B cell (primary cell): ENCODE measurements at regions not wholly inside any gene's neighbourhood (a gene's known extent, or its start where the extent isn't known, plus 50 kb on each side); places are given as distances from the start of the nearest gene placed in this dataset.

Experiments
- ATAC-seq: fragments of 200-7000 bp; cut with Tn5 transposase; one replicate; pipeline ENCODE4 v1.10.0; 2021; ENCODE audit warnings: low read depth, mild to moderate bottlenecking, moderate number of reproducible peaks, moderate library complexity
- CTCF ChIA-PET: fragments of 350-600 bp; sonication (Branson Sonifier 250); formaldehyde crosslinking; loops from one replicate; lab custom pipeline; 2021; ENCODE audit warnings: antibody characterized with exemption, inconsistent platforms; lab: Charles Lee
- POLR2A ChIA-PET: fragments of 350-600 bp; sonication (Branson Sonifier 250); formaldehyde crosslinking; loops from one replicate; lab custom pipeline; 2021; ENCODE audit warnings: antibody characterized with exemption; lab: Charles Lee
- DNase-seq: peaks from one replicate; pipeline ENCODE4 v3.0.0; 2013
- H2AFZ ChIP-seq: 2 replicates; pipeline ENCODE4 v1.6.1; 2012; ENCODE audit warnings: mild to moderate bottlenecking, low read depth, low read length; ENCODE audit not compliant: insufficient read depth, poor library complexity, severe bottlenecking
- H3K27ac ChIP-seq, 2 donors: 1 replicate in 1 of 2; 2 replicates in 1 of 2; pipeline ENCODE4 v1.5.1; 2012 to 2013; ENCODE audit warnings: low read length in 2 of 2, mild to moderate bottlenecking in 2 of 2, moderate library complexity in 1 of 2
- H3K27me3 ChIP-seq, 4 experiments: fragments of 200-600 bp in 1 of 4; sonication (generic) in 1 of 4; replicated peaks in 1 of 4; 1 replicate in 2 of 4; 2 replicates in 2 of 4; pipeline versions ENCODE4 v1.6.1 to v1.7.0; 2013 to 2016; ENCODE audit warnings: low read length in 3 of 4, mild to moderate bottlenecking in 2 of 4, mixed read lengths in 1 of 4, moderate library complexity in 1 of 4; ENCODE audit not compliant: insufficient read depth in 4 of 4, control insufficient read depth in 3 of 4; ENCODE audit errors: control extremely low read depth in 1 of 4
- H3K36me3 ChIP-seq, 2 experiments: replicated peaks in 1 of 2; 1 replicate in 1 of 2; 2 replicates in 1 of 2; pipeline versions ENCODE4 v1.6.1 to v1.7.1; 2013; ENCODE audit warnings: low read length in 1 of 2; ENCODE audit not compliant: insufficient read depth in 2 of 2, control insufficient read depth in 1 of 2; ENCODE audit errors: control extremely low read depth in 1 of 2, extremely low read depth in 1 of 2
- H3K4me1 ChIP-seq, 2 donors: fragments of 200-600 bp in 1 of 2; sonication (generic) in 1 of 2; 1 replicate in 1 of 2; 2 replicates in 1 of 2; pipeline versions ENCODE4 v1.5.1 to v1.6.1; 2013 to 2017; ENCODE audit warnings: low read length in 2 of 2; ENCODE audit not compliant: control insufficient read depth in 2 of 2, insufficient read depth in 2 of 2
- H3K4me2 ChIP-seq: replicated peaks from 2 replicates; pipeline ENCODE3; 2012; ENCODE audit warnings: mild to moderate bottlenecking, low read depth, low read length; ENCODE audit not compliant: poor library complexity, severe bottlenecking
- H3K4me3 ChIP-seq, 5 experiments: fragments of 200-600 bp in 1 of 5; sonication (generic) in 1 of 5; 1 replicate in 3 of 5; 2 replicates in 2 of 5; pipeline versions ENCODE4 v1.5.1 to v1.7.0; 2011 to 2016; ENCODE audit warnings: low read length in 4 of 5, mild to moderate bottlenecking in 4 of 5, low read depth in 2 of 5, control low read depth in 1 of 5, moderate library complexity in 1 of 5; ENCODE audit not compliant: insufficient read depth in 1 of 5; ENCODE audit errors: control extremely low read depth in 1 of 5, extremely low read depth in 1 of 5
- H3K79me2 ChIP-seq: fragments of 200-600 bp; sonication (generic); one replicate; pipeline ENCODE4 v1.6.0; 2016; ENCODE audit warnings: low read length; ENCODE audit not compliant: control insufficient read depth, insufficient read depth
- H3K9ac ChIP-seq: fragments of 200-600 bp; sonication (generic); 2 replicates; pipeline ENCODE4 v1.6.1; 2017; ENCODE audit warnings: mild to moderate bottlenecking, low read length, moderate library complexity
- H3K9me3 ChIP-seq, 3 donors: one replicate each; pipeline versions ENCODE4 v1.6.1 to v1.7.1; 2013; ENCODE audit warnings: low read length in 2 of 3; ENCODE audit not compliant: control insufficient read depth in 2 of 3, insufficient read depth in 1 of 3; ENCODE audit errors: control extremely low read depth in 1 of 3
- H4K20me1 ChIP-seq: 2 replicates; pipeline ENCODE4 v1.6.0; 2012; ENCODE audit warnings: mild to moderate bottlenecking, low read length; ENCODE audit not compliant: insufficient read depth, control insufficient read depth, poor library complexity, severe bottlenecking
- H3K27ac Mint-ChIP-seq: one replicate; pipeline ENCODE4 v1.8.0; 2021; ENCODE audit warnings: mixed read lengths
- H3K27me3 Mint-ChIP-seq: one replicate; pipeline ENCODE4 v1.8.0; 2021; ENCODE audit warnings: mixed read lengths
- H3K4me1 Mint-ChIP-seq: one replicate; pipeline ENCODE4 v1.8.0; 2021; ENCODE audit warnings: mixed read lengths
- H3K4me3 Mint-ChIP-seq: one replicate; pipeline ENCODE4 v1.8.0; 2021; ENCODE audit warnings: mixed read lengths
- H3K9me3 Mint-ChIP-seq: one replicate; pipeline ENCODE4 v1.8.0; 2022; ENCODE audit warnings: mixed read lengths; ENCODE audit not compliant: insufficient read depth
- CTCF ChIP-seq: fragments of 200-600 bp; IDR thresholded peaks from one replicate; pipeline ENCODE4 v1.8.0; 2022; ENCODE audit warnings: antibody characterized with exemption, mild to moderate bottlenecking
- EZH2 ChIP-seq: IDR thresholded peaks from 2 replicates; pipeline ENCODE4 v1.6.1; 2012; ENCODE audit warnings: borderline replicate concordance, low read depth, mild to moderate bottlenecking, moderate library complexity, low read length; ENCODE audit not compliant: insufficient read depth, poor library complexity, severe bottlenecking
- WGBS: methylation state at CpG from one replicate; pipeline ENCODE4 v1.1.5; 2013; ENCODE audit warnings: missing lambda C conversion rate; ENCODE audit not compliant: insufficient coverage; 5-methylcytosine and 5-hydroxymethylcytosine counted together
- intact Hi-C: fragments of 100-400 bp; cut with micrococcal nuclease; formaldehyde crosslinking; loops from one replicate; pipeline ENCODE4 v1.10.0; 2022

GRCh38 chr14:38135106-38135867 is 72.4 kb upstream of the SSTR1 start:
- no peak overlapping the region for H3K4me3 ChIP-seq
- Mint-ChIP-seq H3K4me3 (no peak overlapping the region), H3K27ac (no peak overlapping the region), H3K9me3 (peaks cover 6% of the 10 kb centered on the region), H3K4me1 (no peaks in the 10 kb centered on the region), H3K27me3 (no peaks in the 10 kb centered on the region)
- peaks cover 0 to 1% (median 0%) of the 10 kb centered on the region in 3 donors for H3K9me3 ChIP-seq
- H2AFZ ChIP-seq, result no peak overlapping the region
- H3K27me3 ChIP-seq, result no peaks in the 10 kb centered on the region
- no peaks in the 10 kb centered on the region for H3K36me3 ChIP-seq
- ChIA-PET POLR2A (no interaction called here), CTCF (no interaction called here)
- no peak overlapping the region for H3K9ac ChIP-seq
- ATAC-seq, result no peak
- 100% methylated on average over 1 of the region's 5 CpGs for WGBS
- H3K4me2 ChIP-seq, result no peak overlapping the region
- H3K79me2 ChIP-seq, result no peaks in the 10 kb centered on the region
- TF ChIP-seq EZH2 (no peak), CTCF (no peak)
- H3K27ac ChIP-seq, result no peak overlapping the region
- no peaks in the 10 kb centered on the region for H4K20me1 ChIP-seq
- intact Hi-C loops, result no loop called here
- no peaks in the 10 kb centered on the region for H3K4me1 ChIP-seq
- no peak for DNase-seq

GRCh38 chr14:38137005-38137404 is 70.7 kb upstream of the SSTR1 start:
- no peaks in the 10 kb centered on the region for H3K36me3 ChIP-seq
- no peak for TF ChIP-seq CTCF
- no peak for TF ChIP-seq EZH2
- no peak overlapping the region for H3K9ac ChIP-seq
- H3K27me3 Mint-ChIP-seq, result no peaks in the 10 kb centered on the region
- ChIA-PET CTCF (no interaction called here), POLR2A (no interaction called here)
- H3K9me3 ChIP-seq, result peaks cover 0 to 1% (median 0%) of the 10 kb centered on the region in 3 donors
- no peak overlapping the region for H3K4me2 ChIP-seq
- intact Hi-C loops, result no loop called here
- no peak overlapping the region for H3K4me3 Mint-ChIP-seq
- H4K20me1 ChIP-seq, result no peaks in the 10 kb centered on the region
- no peak overlapping the region for H3K27ac Mint-ChIP-seq
- no peaks in the 10 kb centered on the region for H3K4me1 ChIP-seq
- DNase-seq (no peak), ATAC-seq (no peak)
- no peaks in the 10 kb centered on the region for H3K4me1 Mint-ChIP-seq
- no peak overlapping the region for H2AFZ ChIP-seq
- no CpG with 5 or more reads among the region's 1 CpG for WGBS
- no peak overlapping the region for H3K27ac ChIP-seq
- H3K27me3 ChIP-seq, result no peaks in the 10 kb centered on the region
- no peak overlapping the region for H3K4me3 ChIP-seq
- H3K79me2 ChIP-seq, result no peaks in the 10 kb centered on the region
- peaks cover 2% of the 10 kb centered on the region for H3K9me3 Mint-ChIP-seq
